ENCODE measurements at regions not wholly inside any gene's neighbourhood (a gene's known extent, or its start where the extent isn't known, plus 50 kb on each side); places are given as distances from the start of the nearest gene placed in this dataset.

DNA sequence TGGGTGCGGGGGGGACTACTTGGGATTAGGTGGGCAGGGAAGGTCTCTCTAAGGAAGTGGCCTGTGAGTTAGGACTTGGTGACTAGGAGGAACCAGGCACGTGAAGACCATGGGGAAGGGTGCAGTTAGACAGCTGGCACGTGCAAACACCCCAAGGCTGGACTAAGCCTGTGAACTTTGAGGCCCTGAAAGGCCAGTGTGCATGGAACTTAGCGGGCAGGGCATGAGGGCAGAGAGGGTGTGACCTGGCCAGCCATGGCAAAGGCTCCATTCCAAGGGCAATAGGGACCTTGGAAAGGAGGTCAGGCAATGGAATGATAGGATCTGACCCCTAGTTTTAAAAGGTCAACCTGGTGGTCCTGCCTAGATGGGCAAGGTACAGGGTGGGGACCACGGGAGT is 158.4 kb upstream of the PCBD1 start:
- no peak overlapping the region for H3K4me3 Mint-ChIP-seq
- no peak overlapping the region for H3K27ac Mint-ChIP-seq
- H3K9me3 Mint-ChIP-seq: no peaks in the 10 kb centered on the region
- H3K27me3 Mint-ChIP-seq: peaks cover 21% of the 10 kb centered on the region
- no peak for ATAC-seq (replicated peaks)
- H3K4me1 Mint-ChIP-seq: no peaks in the 10 kb centered on the region
- H3K36me3 Mint-ChIP-seq (ENCODE audit: low read depth): no peaks in the 10 kb centered on the region

DNA sequence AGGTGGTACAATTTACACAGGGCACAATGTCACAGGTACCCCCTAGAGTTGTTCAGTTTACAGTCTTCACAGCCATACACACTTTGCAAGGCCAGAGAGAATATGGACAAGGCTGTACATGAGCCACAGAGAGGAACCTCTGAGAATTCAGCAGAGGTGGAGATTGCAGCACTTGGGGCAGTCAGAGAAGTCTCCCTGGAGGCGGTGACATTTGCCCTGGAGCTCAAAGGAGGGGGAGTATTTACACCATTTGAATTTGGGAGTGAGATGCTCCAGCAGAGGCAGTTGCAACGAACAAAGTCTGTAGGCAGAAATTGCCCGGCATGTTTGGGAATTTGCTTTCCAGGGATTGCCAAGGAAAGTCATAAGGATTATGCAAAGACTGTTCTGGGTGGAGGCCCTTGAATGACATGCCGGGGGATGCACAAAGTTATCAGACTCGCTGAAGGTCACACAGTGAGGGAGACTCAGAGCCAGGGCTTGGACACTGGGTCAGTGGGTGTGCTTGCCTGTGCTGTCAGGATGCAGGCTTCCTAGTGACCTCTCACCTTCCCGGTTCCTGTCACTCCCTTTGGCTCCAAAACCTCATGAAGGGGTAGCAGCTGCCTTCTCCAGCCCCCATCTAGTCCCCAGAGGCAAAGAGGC is 160.7 kb upstream of the PCBD1 start:
- H3K9me3 Mint-ChIP-seq: no peaks in the 10 kb centered on the region
- no peak overlapping the region for H3K27ac Mint-ChIP-seq
- H3K36me3 Mint-ChIP-seq (ENCODE audit: low read depth): no peaks in the 10 kb centered on the region
- H3K4me1 Mint-ChIP-seq: no peaks in the 10 kb centered on the region
- peaks cover 18% of the 10 kb centered on the region for H3K27me3 Mint-ChIP-seq
- no peak for ATAC-seq (replicated peaks)
- no peak overlapping the region for H3K4me3 Mint-ChIP-seq

DNA sequence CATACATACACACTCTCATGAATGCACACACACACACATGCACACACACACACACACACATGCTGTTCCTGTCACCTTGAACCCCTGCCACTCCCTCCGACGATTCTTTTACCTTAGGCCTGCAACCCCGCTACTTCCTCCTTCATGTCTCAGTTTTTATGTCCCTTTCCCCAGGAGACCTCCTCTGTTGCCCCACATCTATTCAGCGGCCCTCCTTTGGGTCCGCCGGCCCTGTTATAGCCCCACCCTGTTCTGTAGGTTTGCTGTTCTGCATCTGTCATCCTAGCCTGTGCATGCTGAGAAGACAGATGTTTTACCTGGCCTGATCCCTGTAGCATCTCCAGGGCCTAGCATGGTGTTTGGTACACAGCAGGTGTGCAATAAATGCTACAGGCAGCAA is 161.6 kb upstream of the PCBD1 start:
- H3K27ac Mint-ChIP-seq: no peak overlapping the region
- H3K4me3 Mint-ChIP-seq: no peak overlapping the region
- no peaks in the 10 kb centered on the region for H3K36me3 Mint-ChIP-seq (ENCODE audit: low read depth)
- ATAC-seq (replicated peaks): no peak
- no peaks in the 10 kb centered on the region for H3K4me1 Mint-ChIP-seq
- H3K9me3 Mint-ChIP-seq: no peaks in the 10 kb centered on the region
- H3K27me3 Mint-ChIP-seq: peaks cover 20% of the 10 kb centered on the region

DNA sequence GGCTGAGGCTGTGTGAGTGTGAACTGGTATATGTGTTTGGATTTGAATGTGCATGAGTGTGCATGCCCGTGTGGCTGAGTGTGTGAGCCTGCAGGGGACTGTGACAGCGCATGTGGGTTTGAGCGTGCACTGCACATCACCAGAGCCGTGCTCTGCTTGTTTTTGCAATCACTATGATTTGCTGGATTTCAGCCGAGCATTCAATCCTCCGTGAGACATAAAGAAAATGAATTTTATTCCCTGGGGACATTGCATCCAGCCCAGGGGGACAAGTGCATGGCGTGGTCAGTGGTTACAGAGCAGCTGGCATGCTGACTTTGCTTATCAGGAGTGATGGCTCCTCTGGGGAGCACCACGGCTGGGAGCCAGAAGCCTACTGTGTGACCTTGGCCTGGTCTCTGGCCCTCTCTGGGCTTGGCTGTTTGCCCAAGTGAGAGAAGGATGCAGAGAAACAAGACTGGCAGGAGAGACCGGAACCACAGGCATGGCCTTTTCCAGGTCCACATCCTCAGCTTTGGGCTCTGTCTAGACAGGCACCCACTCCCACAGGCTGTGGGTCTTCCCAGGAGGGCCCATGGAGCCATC is 160.2 kb upstream of the UNC5B start:
- Mint-ChIP-seq H3K9me3 (no peaks in the 10 kb centered on the region), H3K4me1 (no peaks in the 10 kb centered on the region), H3K27ac (no peak overlapping the region), H3K27me3 (peaks cover 14% of the 10 kb centered on the region), H3K36me3 (ENCODE audit: low read depth) (no peaks in the 10 kb centered on the region), H3K4me3 (no peak overlapping the region)
- ATAC-seq (replicated peaks): no peak

- Mint-ChIP-seq H3K27ac (no peak overlapping the region), H3K4me3 (no peak overlapping the region), H3K9me3 (no peaks in the 10 kb centered on the region), H3K4me1 (no peaks in the 10 kb centered on the region), H3K36me3 (ENCODE audit: low read depth) (no peaks in the 10 kb centered on the region), H3K27me3 (peaks cover 14% of the 10 kb centered on the region)
- no peak for ATAC-seq (replicated peaks)
Measured at GRCh38 chr10:71052708-71053107, 159.7 kb upstream of the UNC5B start.

DNA sequence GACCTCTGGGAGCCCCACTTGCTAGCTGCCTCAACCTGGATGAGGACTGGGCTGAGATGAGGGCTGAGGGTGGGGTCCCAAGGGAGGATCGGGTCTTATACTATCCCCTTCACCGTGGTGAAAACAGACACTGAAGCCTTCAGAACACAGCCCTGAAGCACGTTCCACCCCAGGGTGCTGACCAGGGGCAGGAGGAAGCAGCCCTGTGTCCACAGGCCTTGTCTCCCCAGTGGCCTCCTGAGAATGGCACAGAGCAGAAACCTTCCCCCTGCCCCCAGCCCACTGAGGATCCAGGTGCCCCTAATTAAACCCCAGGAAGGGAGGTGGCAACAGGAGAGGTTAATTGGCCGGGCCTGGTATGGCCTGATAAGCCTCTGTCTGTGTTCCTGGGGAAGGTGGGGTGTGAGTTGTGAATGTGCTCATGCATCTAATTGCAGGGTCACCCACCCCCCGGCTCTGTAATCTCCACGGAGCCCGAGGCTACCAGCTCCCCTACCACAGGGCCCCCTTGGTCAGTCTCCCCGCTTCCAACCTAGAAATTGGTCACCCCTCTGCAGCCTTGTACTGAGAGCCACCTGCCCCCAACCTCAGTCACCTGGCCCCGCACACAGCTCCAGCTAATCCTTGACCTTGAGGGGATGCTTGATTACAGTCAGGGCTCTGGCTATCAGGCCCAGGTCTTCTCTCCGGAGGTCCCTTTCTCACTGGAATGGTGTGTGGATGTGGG is 159.0 kb upstream of the UNC5B start:
- ATAC-seq (replicated peaks): no peak
- H3K4me1 Mint-ChIP-seq: no peaks in the 10 kb centered on the region
- H3K9me3 Mint-ChIP-seq: no peaks in the 10 kb centered on the region

DNA sequence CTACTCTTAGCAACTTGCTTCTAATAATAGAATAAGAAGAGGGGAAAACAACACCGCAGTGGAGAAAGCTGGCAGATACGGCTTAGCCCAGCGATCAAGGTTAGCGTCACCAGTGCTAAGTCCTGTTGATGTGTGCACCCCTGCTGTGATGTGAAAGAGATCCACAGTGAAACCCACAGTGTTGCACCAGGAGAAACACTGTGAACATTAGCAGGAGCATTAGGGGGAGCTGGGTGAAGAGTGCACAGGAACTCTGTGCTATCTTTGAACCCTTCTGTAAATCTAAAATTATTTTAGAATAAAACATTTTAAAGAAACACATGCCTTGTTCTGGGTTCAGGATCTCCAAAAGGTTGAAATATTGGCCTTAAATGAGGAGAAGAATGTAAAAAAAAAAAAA is 154.1 kb upstream of the UNC5B start:
- H3K9me3 Mint-ChIP-seq: no peaks in the 10 kb centered on the region
- no peaks in the 10 kb centered on the region for H3K4me1 Mint-ChIP-seq
- H3K27ac Mint-ChIP-seq: no peak overlapping the region
- peaks cover 3% of the 10 kb centered on the region for H3K27me3 Mint-ChIP-seq
- no peak overlapping the region for H3K4me3 Mint-ChIP-seq
- ATAC-seq (replicated peaks): no peak
- H3K36me3 Mint-ChIP-seq (ENCODE audit: low read depth): no peaks in the 10 kb centered on the region

More for the DNA sequence above, 159.0 kb upstream of the UNC5B start:
- Mint-ChIP-seq H3K27ac (no peak overlapping the region), H3K4me3 (no peak overlapping the region), H3K27me3 (peaks cover 11% of the 10 kb centered on the region), H3K36me3 (ENCODE audit: low read depth) (no peaks in the 10 kb centered on the region)

GRCh38 chr10:71059054-71059818 is 153.1 kb upstream of the UNC5B start:
- no peak overlapping the region for H3K4me3 Mint-ChIP-seq
- no peaks in the 10 kb centered on the region for H3K27me3 Mint-ChIP-seq
- no peaks in the 10 kb centered on the region for H3K9me3 Mint-ChIP-seq
- H3K36me3 Mint-ChIP-seq (ENCODE audit: low read depth): no peaks in the 10 kb centered on the region
- no peak overlapping the region for H3K27ac Mint-ChIP-seq
- no peak for ATAC-seq (replicated peaks)
- H3K4me1 Mint-ChIP-seq: no peaks in the 10 kb centered on the region

GRCh38 chr10:71059943-71060342 is 152.4 kb upstream of the UNC5B start:
- Mint-ChIP-seq H3K9me3 (no peaks in the 10 kb centered on the region), H3K27ac (no peak overlapping the region), H3K4me3 (no peak overlapping the region), H3K36me3 (ENCODE audit: low read depth) (no peaks in the 10 kb centered on the region), H3K27me3 (no peaks in the 10 kb centered on the region), H3K4me1 (no peaks in the 10 kb centered on the region)
- ATAC-seq (replicated peaks): no peak

- no peaks in the 10 kb centered on the region for H3K27me3 Mint-ChIP-seq
- no peaks in the 10 kb centered on the region for H3K4me1 Mint-ChIP-seq
- H3K9me3 Mint-ChIP-seq: no peaks in the 10 kb centered on the region
- ATAC-seq (replicated peaks): no peak
- no peak overlapping the region for H3K4me3 Mint-ChIP-seq
- H3K27ac Mint-ChIP-seq: no peak overlapping the region
- H3K36me3 Mint-ChIP-seq (ENCODE audit: low read depth): no peaks in the 10 kb centered on the region
Measured at GRCh38 chr10:71060476-71061426, 151.6 kb upstream of the UNC5B start.

DNA sequence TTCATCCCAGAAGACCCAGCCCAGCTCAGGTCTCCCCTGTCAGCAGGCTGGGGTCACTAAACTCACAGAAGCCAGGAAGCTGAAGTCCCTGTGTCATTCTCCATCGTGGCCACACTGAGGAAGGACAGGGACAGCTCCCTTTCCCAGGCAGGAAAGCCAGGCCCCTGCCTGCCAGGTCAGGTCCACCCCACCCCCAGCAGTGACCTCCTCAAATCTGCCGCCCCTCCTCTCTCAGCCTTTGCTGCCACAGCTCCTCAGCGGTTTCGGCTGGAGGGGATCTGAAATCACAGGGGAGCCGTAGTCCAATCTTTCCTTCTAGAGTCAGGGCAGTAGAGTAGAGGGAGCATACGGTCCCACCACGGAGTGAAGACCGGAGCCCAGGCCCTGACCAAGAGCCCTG is 150.9 kb upstream of the UNC5B start:
- no peak for ATAC-seq (replicated peaks)
- Mint-ChIP-seq H3K27ac (no peak overlapping the region), H3K9me3 (no peaks in the 10 kb centered on the region), H3K27me3 (no peaks in the 10 kb centered on the region), H3K36me3 (ENCODE audit: low read depth) (no peaks in the 10 kb centered on the region), H3K4me1 (no peaks in the 10 kb centered on the region), H3K4me3 (no peak overlapping the region)

- Mint-ChIP-seq H3K27ac (no peak overlapping the region), H3K4me1 (no peaks in the 10 kb centered on the region), H3K36me3 (ENCODE audit: low read depth) (no peaks in the 10 kb centered on the region), H3K4me3 (no peak overlapping the region), H3K27me3 (no peaks in the 10 kb centered on the region), H3K9me3 (no peaks in the 10 kb centered on the region)
- ATAC-seq (replicated peaks): no peak
Measured at GRCh38 chr10:71062156-71062555, 150.2 kb upstream of the UNC5B start.

DNA sequence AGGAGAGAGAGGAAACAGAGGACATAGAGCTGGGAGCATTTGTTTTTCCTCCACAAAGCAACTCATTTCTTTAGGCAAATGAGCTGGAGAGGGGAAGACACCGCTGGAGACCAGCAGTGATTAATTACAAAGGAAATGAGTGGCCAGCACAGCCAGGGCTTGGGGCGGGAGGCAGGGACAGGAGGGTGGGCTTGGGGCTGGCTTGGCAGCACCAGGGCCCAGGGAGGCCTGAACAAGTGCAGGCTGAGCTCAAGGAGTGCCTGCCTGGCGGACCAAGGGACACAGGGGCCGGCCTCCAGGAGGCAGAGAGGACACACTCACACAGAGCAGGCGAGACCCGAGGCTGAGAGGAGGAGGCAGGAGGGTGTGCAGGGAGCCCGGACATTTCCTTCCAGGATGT is 149.0 kb upstream of the UNC5B start:
- no peaks in the 10 kb centered on the region for H3K9me3 Mint-ChIP-seq
- ATAC-seq (replicated peaks): peak; percentile 13
- no peaks in the 10 kb centered on the region for H3K27me3 Mint-ChIP-seq
- H3K4me3 Mint-ChIP-seq: no peak overlapping the region
- H3K4me1 Mint-ChIP-seq: no peaks in the 10 kb centered on the region
- H3K27ac Mint-ChIP-seq: no peak overlapping the region
- H3K36me3 Mint-ChIP-seq (ENCODE audit: low read depth): no peaks in the 10 kb centered on the region
